HCT116 (cell line): ENCODE measurements at regions not wholly inside any gene's neighbourhood (a gene's known extent, or its start where the extent isn't known, plus 50 kb on each side); places are given as distances from the start of the nearest gene placed in this dataset.

Experiments used
- ATAC-seq: fragments of 200-7000 bp; cut with Tn5 transposase; 2 replicates; pipeline ENCODE4 v1.9.1; 2020; ENCODE audit warnings: mild to moderate bottlenecking, moderate library complexity
- BruUV-seq: library from RNA; stranded (reverse); fragments of 400-500 nt; replicated peaks from 2 replicates; lab custom pipeline; 2021; lab: Mats Ljungman, UMichigan
- CTCF ChIA-PET: fragments of 300-600 bp; sonication (Branson Sonifier 250); formaldehyde crosslinking; loops from one replicate; lab custom pipeline; 2021; ENCODE audit warnings: antibody characterized with exemption; lab: Charles Lee
- POLR2A ChIA-PET: fragments of 300-600, 350-600 bp; sonication (Branson Sonifier 250); formaldehyde crosslinking; loops from one replicate; lab custom pipeline; 2021; ENCODE audit warnings: antibody characterized with exemption; lab: Charles Lee
- RAD21 ChIA-PET, 2 experiments: fragments of 300-600 bp; sonication (Branson Sonifier 250); formaldehyde crosslinking; loops; one replicate each; lab custom pipeline; 2023; ENCODE audit warnings: low total read pairs in 2 of 2; ENCODE audit not compliant: uncharacterized antibody in 2 of 2, unreplicated experiment in 2 of 2, low non-redundant PET in 1 of 2; lab: Charles Lee
- DNase-seq: peaks from one replicate; pipeline ENCODE4 v3.0.0-alpha.2; 2010; ENCODE audit warnings: low read depth, low spot score
- H2AFZ ChIP-seq: fragments of 200-600 bp; shearing (Covaris generic), sonication (generic); 2 replicates; pipeline ENCODE4 v1.6.1; 2017; ENCODE audit warnings: low read depth, mixed run types, mixed read lengths, antibody characterized with exemption, low read length; ENCODE audit not compliant: poor library complexity, severe bottlenecking
- H3K27ac ChIP-seq: 2 replicates; pipeline ENCODE4 v1.5.1; 2012; ENCODE audit warnings: low read depth, low read length
- H3K27me3 ChIP-seq: fragments of 200-600 bp; sonication (generic); 2 replicates; pipeline ENCODE4 v1.6.1; 2016; ENCODE audit warnings: mixed run types, low read length, mixed read lengths; ENCODE audit not compliant: insufficient read depth
- H3K36me3 ChIP-seq, 2 experiments: fragments of 200-500 bp in 1 of 2; fragments of 200-600 bp in 1 of 2; sonication (Bioruptor generic) in 1 of 2; sonication (generic) in 1 of 2; 2 replicates each; pipeline versions ENCODE4 v1.5.1 to v1.6.1; 2014 to 2016; ENCODE audit warnings: low read length in 2 of 2, inconsistent platforms in 1 of 2, mixed read lengths in 1 of 2, mixed run types in 1 of 2; ENCODE audit not compliant: insufficient read depth in 2 of 2, control insufficient read depth in 1 of 2
- H3K4me1 ChIP-seq, 2 experiments: fragments of 200-600 bp in 1 of 2; sonication (generic) in 1 of 2; 2 replicates each; pipeline versions ENCODE4 v1.5.1 to v1.6.1; 2012 to 2017; ENCODE audit warnings: low read length in 2 of 2, inconsistent platforms in 1 of 2, mild to moderate bottlenecking in 1 of 2, mixed read lengths in 1 of 2, mixed run types in 1 of 2, moderate library complexity in 1 of 2; ENCODE audit not compliant: insufficient read depth in 2 of 2, control insufficient read depth in 1 of 2
- H3K4me2 ChIP-seq: fragments of 200-600 bp; sonication (generic); 2 replicates; pipeline ENCODE4 v1.6.1; 2017; ENCODE audit warnings: mixed run types, low read length, mixed read lengths
- H3K4me3 ChIP-seq, 2 experiments: fragments of 200-600 bp in 1 of 2; sonication (generic) in 1 of 2; replicated peaks in 1 of 2; 2 replicates each; pipeline ENCODE4 v1.5.1; 2011 to 2016; ENCODE audit warnings: low read length in 2 of 2, control low read depth in 1 of 2, low read depth in 1 of 2, mild to moderate bottlenecking in 1 of 2, mixed read lengths in 1 of 2, mixed run types in 1 of 2
- H3K79me2 ChIP-seq: fragments of 200-600 bp; sonication (generic); 2 replicates; pipeline ENCODE4 v1.6.1; 2017; ENCODE audit warnings: mild to moderate bottlenecking, mixed run types, low read length, moderate library complexity, mixed read lengths; ENCODE audit not compliant: insufficient read depth
- H3K9ac ChIP-seq: fragments of 200-600 bp; sonication (generic); 2 replicates; pipeline ENCODE4 v1.6.1; 2016; ENCODE audit warnings: low read length, mixed read lengths
- H3K9me2 ChIP-seq: fragments of 200-600 bp; sonication (generic), shearing (Covaris generic); 2 replicates; pipeline ENCODE4 v1.6.1; 2017; ENCODE audit warnings: mixed run types, mild to moderate bottlenecking, moderate library complexity; ENCODE audit not compliant: insufficient read depth
- H3K9me3 ChIP-seq, 2 experiments: fragments of 200-500 bp in 1 of 2; fragments of 200-600 bp in 1 of 2; sonication (Bioruptor generic) in 1 of 2; sonication (generic) in 1 of 2; 2 replicates each; pipeline ENCODE4 v1.6.1; 2014 to 2017; ENCODE audit warnings: low read length in 2 of 2, mixed read lengths in 2 of 2, inconsistent platforms in 1 of 2, low read depth in 1 of 2, mild to moderate bottlenecking in 1 of 2, mixed run types in 1 of 2, moderate library complexity in 1 of 2; ENCODE audit not compliant: control insufficient read depth in 1 of 2, insufficient read depth in 1 of 2
- H4K20me1 ChIP-seq: fragments of 200-600 bp; sonication (generic), shearing (Covaris generic); 2 replicates; pipeline ENCODE4 v1.6.1; 2017; ENCODE audit warnings: mixed run types, mild to moderate bottlenecking, moderate library complexity; ENCODE audit not compliant: insufficient read depth
- CBX3 ChIP-seq: IDR thresholded peaks from 2 replicates; pipeline ENCODE4 v1.6.1; 2012; ENCODE audit warnings: low read depth
- ELF1 ChIP-seq: IDR thresholded peaks from 2 replicates; pipeline ENCODE4 v1.6.1; 2012; ENCODE audit warnings: low read depth, borderline replicate concordance
- JUND ChIP-seq: IDR thresholded peaks from 2 replicates; pipeline ENCODE4 v1.6.1; 2012
- POLR2A ChIP-seq: IDR thresholded peaks from 2 replicates; pipeline ENCODE4 v1.7.0; 2011; ENCODE audit warnings: borderline replicate concordance; ENCODE audit not compliant: insufficient read depth, insufficient read length; ENCODE audit errors: extremely low read depth
- RAD21 ChIP-seq: IDR thresholded peaks from 2 replicates; pipeline ENCODE4 v1.6.1; 2012; ENCODE audit warnings: low read depth, mild to moderate bottlenecking
- SP1 ChIP-seq: IDR thresholded peaks from 2 replicates; pipeline ENCODE4 v1.6.1; 2012; ENCODE audit warnings: low read depth
- YY1 ChIP-seq: IDR thresholded peaks from 2 replicates; pipeline ENCODE4 v1.6.1; 2011; ENCODE audit warnings: low read length, low read depth, moderate library complexity, mild to moderate bottlenecking; ENCODE audit not compliant: insufficient replicate concordance; ENCODE audit errors: extremely low read depth
- ZBTB33 ChIP-seq: IDR thresholded peaks from 2 replicates; pipeline ENCODE4 v1.6.1; 2011; ENCODE audit warnings: mild to moderate bottlenecking, low read length, moderate library complexity; ENCODE audit not compliant: insufficient replicate concordance; ENCODE audit errors: extremely low read depth
- intact Hi-C: fragments of 100-400 bp; cut with micrococcal nuclease; formaldehyde crosslinking; loops from 2 replicates; pipeline ENCODE4 v1.10.0; 2022
- TF ChIP-seq, protein P1 (sequence below), 3 experiments: fragments of 200-600 bp in 1 of 3; sonication (generic) in 1 of 3; IDR thresholded peaks in 2 of 3; conservative IDR thresholded peaks in 1 of 3; 2 replicates each; pipeline ENCODE4 v1.5.1; 2012 to 2017; ENCODE audit warnings: low read depth in 2 of 3, low read length in 2 of 3, antibody characterized with exemption in 1 of 3, borderline replicate concordance in 1 of 3, control low read depth in 1 of 3, mild to moderate bottlenecking in 1 of 3, mixed read lengths in 1 of 3, mixed run types in 1 of 3, moderate library complexity in 1 of 3; ENCODE audit not compliant: insufficient read depth in 1 of 3
- TF ChIP-seq, protein P2 (sequence below): IDR thresholded peaks from 2 replicates; pipeline ENCODE4 v1.6.1; 2012

GRCh38 chr2:160876765-160877164 is 283.5 kb upstream of the TANK start (continued):
- TF ChIP-seq, protein P1, sequence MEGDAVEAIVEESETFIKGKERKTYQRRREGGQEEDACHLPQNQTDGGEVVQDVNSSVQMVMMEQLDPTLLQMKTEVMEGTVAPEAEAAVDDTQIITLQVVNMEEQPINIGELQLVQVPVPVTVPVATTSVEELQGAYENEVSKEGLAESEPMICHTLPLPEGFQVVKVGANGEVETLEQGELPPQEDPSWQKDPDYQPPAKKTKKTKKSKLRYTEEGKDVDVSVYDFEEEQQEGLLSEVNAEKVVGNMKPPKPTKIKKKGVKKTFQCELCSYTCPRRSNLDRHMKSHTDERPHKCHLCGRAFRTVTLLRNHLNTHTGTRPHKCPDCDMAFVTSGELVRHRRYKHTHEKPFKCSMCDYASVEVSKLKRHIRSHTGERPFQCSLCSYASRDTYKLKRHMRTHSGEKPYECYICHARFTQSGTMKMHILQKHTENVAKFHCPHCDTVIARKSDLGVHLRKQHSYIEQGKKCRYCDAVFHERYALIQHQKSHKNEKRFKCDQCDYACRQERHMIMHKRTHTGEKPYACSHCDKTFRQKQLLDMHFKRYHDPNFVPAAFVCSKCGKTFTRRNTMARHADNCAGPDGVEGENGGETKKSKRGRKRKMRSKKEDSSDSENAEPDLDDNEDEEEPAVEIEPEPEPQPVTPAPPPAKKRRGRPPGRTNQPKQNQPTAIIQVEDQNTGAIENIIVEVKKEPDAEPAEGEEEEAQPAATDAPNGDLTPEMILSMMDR (IDR thresholded peaks at IDR 0.05 in 2 of 3, conservative IDR thresholded peaks at IDR 0.05 in 1 of 3; ENCODE audit: borderline replicate concordance in 1 of 3, insufficient read depth in 1 of 3, low read depth in 2 of 3, low read length in 2 of 3): no peak
- TF ChIP-seq YY1 (no peak), RAD21 (no peak), SP1 (no peak)

DNA sequence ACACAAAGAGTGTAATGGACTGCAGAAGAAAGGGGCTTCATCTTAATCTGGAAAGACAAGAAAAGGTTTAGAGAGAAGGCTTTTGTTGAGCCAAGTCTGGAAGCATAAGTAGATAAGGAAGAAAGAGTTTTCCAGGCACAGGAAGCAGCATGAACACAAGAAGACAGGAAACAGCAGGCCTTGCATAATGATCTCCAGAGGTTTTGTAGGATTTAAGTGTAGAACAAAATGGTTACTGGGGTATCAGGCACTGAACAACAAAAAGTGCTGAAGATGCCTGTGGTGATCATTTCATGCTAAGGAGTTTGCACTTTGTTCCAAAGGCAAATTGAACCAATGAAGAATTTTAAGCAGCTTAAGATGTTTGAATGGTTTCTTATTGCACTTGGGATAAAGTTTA is 281.6 kb upstream of the TANK start:
- H3K9ac ChIP-seq: no peak overlapping the region
- no peaks in the 10 kb centered on the region for H3K27me3 ChIP-seq
- no peak overlapping the region for H2AFZ ChIP-seq
- no peak for ATAC-seq
- no peaks in the 10 kb centered on the region for H3K79me2 ChIP-seq
- ChIA-PET POLR2A (no interaction called here), CTCF (no interaction called here), RAD21 (no interaction called here)
- no peaks in the 10 kb centered on the region for H3K9me3 ChIP-seq
- H4K20me1 ChIP-seq: no peaks in the 10 kb centered on the region
- no peak overlapping the region for H3K4me2 ChIP-seq
- no peaks in the 10 kb centered on the region for H3K36me3 ChIP-seq
- H3K9me2 ChIP-seq: no peaks in the 10 kb centered on the region; the same call in 1 of the 2 replicates
- TF ChIP-seq, protein P2, sequence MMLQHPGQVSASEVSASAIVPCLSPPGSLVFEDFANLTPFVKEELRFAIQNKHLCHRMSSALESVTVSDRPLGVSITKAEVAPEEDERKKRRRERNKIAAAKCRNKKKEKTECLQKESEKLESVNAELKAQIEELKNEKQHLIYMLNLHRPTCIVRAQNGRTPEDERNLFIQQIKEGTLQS: no peak
- TF ChIP-seq JUND (no peak), SP1 (no peak), POLR2A (no peak), CBX3 (no peak), ELF1 (no peak), ZBTB33 (no peak)
- H3K4me3 ChIP-seq: no peak overlapping the region
- no peaks in the 10 kb centered on the region for H3K4me1 ChIP-seq
- DNase-seq: no peak
- H3K27ac ChIP-seq: no peak overlapping the region
- no TSS peak for BruUV-seq
- intact Hi-C loops: no loop called here
